PC-9 (cell line): ENCODE measurements at regions not wholly inside any gene's neighbourhood (a gene's known extent, or its start where the extent isn't known, plus 50 kb on each side); places are given as distances from the start of the nearest gene placed in this dataset.

Experiments
- EZH2 ChIP-seq: fragments of 200-600 bp; sonication (generic); IDR thresholded peaks from 2 replicates; pipeline ENCODE4 v1.8.0; 2017; ENCODE audit warnings: antibody characterized with exemption, low read depth
- TF ChIP-seq, protein P1 (sequence below): fragments of 200-600 bp; sonication (generic); conservative IDR thresholded peaks from 2 replicates; pipeline ENCODE4 v1.6.1; 2017; ENCODE audit warnings: mixed run types, antibody characterized with exemption, mild to moderate bottlenecking, moderate library complexity

DNA sequence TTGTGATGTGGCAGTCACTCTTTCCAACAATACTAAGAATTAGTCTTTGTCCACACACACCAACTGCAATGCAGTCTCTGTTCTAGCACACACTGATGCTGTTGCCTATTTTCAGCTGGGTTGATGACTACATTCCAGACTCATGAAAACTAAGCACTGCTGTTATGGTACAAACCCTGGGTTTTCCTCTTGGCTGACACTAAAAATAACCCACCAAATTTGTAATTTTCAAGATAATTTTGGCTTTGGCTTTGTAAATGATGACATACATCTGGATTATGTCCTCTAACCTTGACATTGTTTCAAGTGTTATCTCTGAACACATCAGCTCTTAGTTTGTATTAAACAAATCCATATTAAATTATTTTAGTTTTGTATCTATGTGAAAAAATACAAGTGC, 444.8 kb downstream of the PTPRC start:
- TF ChIP-seq, protein P1, sequence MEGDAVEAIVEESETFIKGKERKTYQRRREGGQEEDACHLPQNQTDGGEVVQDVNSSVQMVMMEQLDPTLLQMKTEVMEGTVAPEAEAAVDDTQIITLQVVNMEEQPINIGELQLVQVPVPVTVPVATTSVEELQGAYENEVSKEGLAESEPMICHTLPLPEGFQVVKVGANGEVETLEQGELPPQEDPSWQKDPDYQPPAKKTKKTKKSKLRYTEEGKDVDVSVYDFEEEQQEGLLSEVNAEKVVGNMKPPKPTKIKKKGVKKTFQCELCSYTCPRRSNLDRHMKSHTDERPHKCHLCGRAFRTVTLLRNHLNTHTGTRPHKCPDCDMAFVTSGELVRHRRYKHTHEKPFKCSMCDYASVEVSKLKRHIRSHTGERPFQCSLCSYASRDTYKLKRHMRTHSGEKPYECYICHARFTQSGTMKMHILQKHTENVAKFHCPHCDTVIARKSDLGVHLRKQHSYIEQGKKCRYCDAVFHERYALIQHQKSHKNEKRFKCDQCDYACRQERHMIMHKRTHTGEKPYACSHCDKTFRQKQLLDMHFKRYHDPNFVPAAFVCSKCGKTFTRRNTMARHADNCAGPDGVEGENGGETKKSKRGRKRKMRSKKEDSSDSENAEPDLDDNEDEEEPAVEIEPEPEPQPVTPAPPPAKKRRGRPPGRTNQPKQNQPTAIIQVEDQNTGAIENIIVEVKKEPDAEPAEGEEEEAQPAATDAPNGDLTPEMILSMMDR = no peak
- no peak for TF ChIP-seq EZH2
